Caco-2 (cell line): ENCODE measurements at regions not wholly inside any gene's neighbourhood (a gene's known extent, or its start where the extent isn't known, plus 50 kb on each side); places are given as distances from the start of the nearest gene placed in this dataset.
A peak's percentile ranks its signal among the peaks of the same experiment; 100 is the strongest.

Experiments
- BruUV-seq: library from RNA; stranded (reverse); fragments of 400-500 nt; replicated peaks from 2 replicates; lab custom pipeline; 2021; lab: Mats Ljungman, UMichigan
- CTCF ChIA-PET: fragments of 300-600 bp; sonication (Branson Sonifier 250); formaldehyde crosslinking; loops from one replicate; lab custom pipeline; 2022; ENCODE audit warnings: antibody characterized with exemption; lab: Charles Lee
- POLR2A ChIA-PET: fragments of 300-600 bp; sonication (Branson Sonifier 250); formaldehyde crosslinking; loops from one replicate; lab custom pipeline; 2022; ENCODE audit warnings: antibody characterized with exemption; lab: Charles Lee
- DNase-seq, 2 experiments: peaks; one replicate each; pipeline versions ENCODE4 v3.0.0 to v3.0.0-alpha.2; 2020 to 2022
- H3K27me3 ChIP-seq: replicated peaks from 2 replicates; pipeline ENCODE4 v1.6.0; 2011; ENCODE audit warnings: low read length; ENCODE audit not compliant: control insufficient read depth, insufficient read depth
- H3K36me3 ChIP-seq: 2 replicates; pipeline ENCODE4 v1.5.1; 2011; ENCODE audit warnings: low read length; ENCODE audit not compliant: control insufficient read depth, insufficient read depth
- H3K4me1 ChIP-seq: fragments of 250-450 bp; sonication (Bioruptor Pico); 2 replicates; pipeline ENCODE4 v1.5.1; 2020; ENCODE audit warnings: mild to moderate bottlenecking
- H3K4me3 ChIP-seq: 2 replicates; pipeline ENCODE4 v1.5.1; 2011; ENCODE audit warnings: low read depth, mild to moderate bottlenecking, control low read depth, low read length
- H3K9me3 ChIP-seq: fragments of 250-450 bp; sonication (Bioruptor Pico); 2 replicates; pipeline ENCODE4 v1.5.1; 2020; ENCODE audit warnings: mild to moderate bottlenecking, moderate library complexity
- H3K27ac Mint-ChIP-seq: one replicate; pipeline ENCODE4 v1.8.0; 2022; ENCODE audit warnings: mixed read lengths; ENCODE audit not compliant: unreplicated experiment
- H3K27me3 Mint-ChIP-seq: one replicate; pipeline ENCODE4 v1.8.0; 2022; ENCODE audit warnings: mixed read lengths; ENCODE audit not compliant: insufficient read depth, unreplicated experiment
- H3K36me3 Mint-ChIP-seq: one replicate; pipeline ENCODE4 v1.8.0; 2022; ENCODE audit warnings: mild to moderate bottlenecking, mixed read lengths; ENCODE audit not compliant: insufficient read depth, unreplicated experiment
- H3K4me1 Mint-ChIP-seq: one replicate; pipeline ENCODE4 v1.8.0; 2022; ENCODE audit warnings: low read depth, mixed read lengths; ENCODE audit not compliant: unreplicated experiment
- H3K4me3 Mint-ChIP-seq: one replicate; pipeline ENCODE4 v1.8.0; 2022; ENCODE audit warnings: mild to moderate bottlenecking, moderate library complexity, mixed read lengths; ENCODE audit not compliant: unreplicated experiment
- H3K9me3 Mint-ChIP-seq: one replicate; pipeline ENCODE4 v1.8.0; 2022; ENCODE audit warnings: mixed read lengths; ENCODE audit not compliant: unreplicated experiment
- intact Hi-C: fragments of 100-400 bp; cut with micrococcal nuclease; formaldehyde crosslinking; loops from one replicate; pipeline ENCODE4 v1.10.0; 2022; ENCODE audit not compliant: unreplicated experiment
- TF ChIP-seq, protein P1 (sequence below), 2 experiments: fragments of 200-600 bp in 1 of 2; IDR thresholded peaks; 1 replicate in 1 of 2; 2 replicates in 1 of 2; pipeline versions ENCODE4 v1.5.1 to v1.8.0; 2011 to 2022; ENCODE audit warnings: antibody characterized with exemption in 1 of 2, control low read depth in 1 of 2, inconsistent platforms in 1 of 2, low read depth in 1 of 2, low read length in 1 of 2, mild to moderate bottlenecking in 1 of 2, moderate library complexity in 1 of 2; ENCODE audit not compliant: insufficient read depth in 1 of 2, severe bottlenecking in 1 of 2, unreplicated experiment in 1 of 2

- no peaks in the 10 kb centered on the region for H3K27me3 Mint-ChIP-seq
- Histone ChIP-seq H3K9me3 (no peaks in the 10 kb centered on the region), H3K36me3 (no peaks in the 10 kb centered on the region), H3K4me1 (no peaks in the 10 kb centered on the region; the same call in 1 of the 2 replicates), H3K4me3 (no peak overlapping the region), H3K27me3 (no peaks in the 10 kb centered on the region)
- peak overlapping the region; percentile 35 for H3K27ac Mint-ChIP-seq
- POLR2A ChIA-PET, result no interaction called here
- intact Hi-C loops, result loop anchor here (5.0 to 10.0 kb wide), 2 partner anchors 46 to 208 kb away; no protein-coding TSS in a partner anchor
- H3K36me3 Mint-ChIP-seq, result peaks cover 6% of the 10 kb centered on the region
- no TSS peak for BruUV-seq
- DNase-seq, result no peak
- no peak overlapping the region for H3K4me3 Mint-ChIP-seq
- no peaks in the 10 kb centered on the region for H3K4me1 Mint-ChIP-seq
- no peaks in the 10 kb centered on the region for H3K9me3 Mint-ChIP-seq
- TF ChIP-seq, protein P1, sequence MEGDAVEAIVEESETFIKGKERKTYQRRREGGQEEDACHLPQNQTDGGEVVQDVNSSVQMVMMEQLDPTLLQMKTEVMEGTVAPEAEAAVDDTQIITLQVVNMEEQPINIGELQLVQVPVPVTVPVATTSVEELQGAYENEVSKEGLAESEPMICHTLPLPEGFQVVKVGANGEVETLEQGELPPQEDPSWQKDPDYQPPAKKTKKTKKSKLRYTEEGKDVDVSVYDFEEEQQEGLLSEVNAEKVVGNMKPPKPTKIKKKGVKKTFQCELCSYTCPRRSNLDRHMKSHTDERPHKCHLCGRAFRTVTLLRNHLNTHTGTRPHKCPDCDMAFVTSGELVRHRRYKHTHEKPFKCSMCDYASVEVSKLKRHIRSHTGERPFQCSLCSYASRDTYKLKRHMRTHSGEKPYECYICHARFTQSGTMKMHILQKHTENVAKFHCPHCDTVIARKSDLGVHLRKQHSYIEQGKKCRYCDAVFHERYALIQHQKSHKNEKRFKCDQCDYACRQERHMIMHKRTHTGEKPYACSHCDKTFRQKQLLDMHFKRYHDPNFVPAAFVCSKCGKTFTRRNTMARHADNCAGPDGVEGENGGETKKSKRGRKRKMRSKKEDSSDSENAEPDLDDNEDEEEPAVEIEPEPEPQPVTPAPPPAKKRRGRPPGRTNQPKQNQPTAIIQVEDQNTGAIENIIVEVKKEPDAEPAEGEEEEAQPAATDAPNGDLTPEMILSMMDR (IDR thresholded peaks at IDR 0.05; ENCODE audit: insufficient read depth in 1 of 2, low read depth in 1 of 2, low read length in 1 of 2, severe bottlenecking in 1 of 2, unreplicated experiment in 1 of 2), result peak in 1 of 2 experiments; percentile 44
- CTCF ChIA-PET, result no interaction called here
Measured at GRCh38 chrX:11040405-11040804, 70.7 kb upstream of the HCCS start.

- no peak for DNase-seq
- H3K36me3 Mint-ChIP-seq, result peaks cover 6% of the 10 kb centered on the region
- intact Hi-C loops, result loop anchor here (5.0 to 10.0 kb wide), 2 partner anchors 46 to 209 kb away; no protein-coding TSS in a partner anchor
- Histone ChIP-seq H3K4me1 (no peaks in the 10 kb centered on the region; the same call in 1 of the 2 replicates), H3K36me3 (no peaks in the 10 kb centered on the region), H3K27me3 (no peaks in the 10 kb centered on the region), H3K9me3 (no peaks in the 10 kb centered on the region), H3K4me3 (no peak overlapping the region)
- POLR2A ChIA-PET, result no interaction called here
- CTCF ChIA-PET, result no interaction called here
- H3K4me3 Mint-ChIP-seq, result no peak overlapping the region
- TF ChIP-seq, protein P1 (IDR thresholded peaks at IDR 0.05; ENCODE audit: insufficient read depth in 1 of 2, low read depth in 1 of 2, low read length in 1 of 2, severe bottlenecking in 1 of 2, unreplicated experiment in 1 of 2), result no peak
- no peaks in the 10 kb centered on the region for H3K9me3 Mint-ChIP-seq
- peak overlapping the region; percentile 35 for H3K27ac Mint-ChIP-seq
- no peaks in the 10 kb centered on the region for H3K27me3 Mint-ChIP-seq
- BruUV-seq, result no TSS peak
- no peaks in the 10 kb centered on the region for H3K4me1 Mint-ChIP-seq
Measured at GRCh38 chrX:11040996-11041395, 70.1 kb upstream of the HCCS start.

DNA sequence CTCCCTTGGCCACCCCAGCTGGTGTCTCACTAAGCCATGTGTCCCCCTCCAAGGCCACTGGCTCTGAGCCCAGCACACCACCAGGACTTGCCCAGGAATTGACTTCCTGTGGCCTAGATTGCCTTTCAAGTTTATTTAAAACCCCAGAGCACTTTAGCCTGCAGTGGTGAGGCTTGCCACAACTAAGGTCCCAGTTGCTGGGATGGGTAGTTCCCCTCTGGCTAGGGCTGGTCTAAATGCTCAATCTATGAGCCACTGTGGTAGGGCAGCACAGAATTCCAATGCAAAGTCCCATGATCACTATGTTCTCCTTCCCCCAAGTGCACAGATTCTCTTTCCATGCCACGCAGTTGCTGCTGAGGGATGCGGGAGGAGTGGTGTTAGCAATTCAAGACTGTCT, 61.1 kb upstream of the HCCS start:
- CTCF ChIA-PET, result no interaction called here
- Histone ChIP-seq H3K27me3 (no peaks in the 10 kb centered on the region), H3K4me1 (peaks cover 9% of the 10 kb centered on the region), H3K36me3 (no peaks in the 10 kb centered on the region), H3K9me3 (no peaks in the 10 kb centered on the region), H3K4me3 (no peak overlapping the region)
- H3K36me3 Mint-ChIP-seq, result peaks cover 7% of the 10 kb centered on the region
- H3K4me1 Mint-ChIP-seq, result peaks cover 14% of the 10 kb centered on the region
- TF ChIP-seq, protein P1 (IDR thresholded peaks at IDR 0.05; ENCODE audit: insufficient read depth in 1 of 2, low read depth in 1 of 2, low read length in 1 of 2, severe bottlenecking in 1 of 2, unreplicated experiment in 1 of 2), result no peak
- H3K4me3 Mint-ChIP-seq, result no peak overlapping the region
- H3K27me3 Mint-ChIP-seq, result no peaks in the 10 kb centered on the region
- POLR2A ChIA-PET, result no interaction called here
- peaks cover 20% of the 10 kb centered on the region for H3K9me3 Mint-ChIP-seq
- no peak for DNase-seq
- intact Hi-C loops, result loop anchor here (10.0 kb wide), 1 partner anchor 145 kb away; no protein-coding TSS in a partner anchor
- BruUV-seq, result no TSS peak
- H3K27ac Mint-ChIP-seq, result no peak overlapping the region
